ENCODE measurements at regions not wholly inside any gene's neighbourhood (a gene's known extent, or its start where the extent isn't known, plus 50 kb on each side); places are given as distances from the start of the nearest gene placed in this dataset.

GRCh38 chr2:166628478-166629136 is 134.6 kb upstream of the SCN7A start:
- H3K9me3 ChIP-seq (ENCODE audit: insufficient read depth, low read depth, low read length) = no peaks in the 10 kb centered on the region
- DNase-seq (ENCODE audit: low read depth) (no peak), FAIRE-seq (no peak)
- H3K36me3 ChIP-seq (ENCODE audit: insufficient read depth, low read length) = no peaks in the 10 kb centered on the region
- no peaks in the 10 kb centered on the region for H3K9me3 Mint-ChIP-seq (ENCODE audit: unreplicated experiment)
- no peak overlapping the region for H3K27ac Mint-ChIP-seq (ENCODE audit: unreplicated experiment)
- H3K4me3 Mint-ChIP-seq (ENCODE audit: unreplicated experiment) = no peak overlapping the region
- no peaks in the 10 kb centered on the region for H3K27me3 ChIP-seq (ENCODE audit: insufficient read depth, low read length)
- no peaks in the 10 kb centered on the region for H3K79me2 ChIP-seq (ENCODE audit: insufficient read depth, low read length)
- no peak overlapping the region for H3K4me2 ChIP-seq (ENCODE audit: low read length)
- no peak overlapping the region for H3K9ac ChIP-seq (ENCODE audit: low read length)
- peaks cover 13% of the 10 kb centered on the region for H3K4me1 ChIP-seq (ENCODE audit: insufficient read depth, low read length)
- H3K27me3 Mint-ChIP-seq (ENCODE audit: low read depth, unreplicated experiment) = no peaks in the 10 kb centered on the region
- H3K36me3 Mint-ChIP-seq (ENCODE audit: low read depth, unreplicated experiment) = no peaks in the 10 kb centered on the region
- TF ChIP-seq EZH2 (IDR thresholded peaks at IDR 0.05; ENCODE audit: insufficient read depth, low read length) = no peak
- no peak for TF ChIP-seq CTCF (IDR thresholded peaks at IDR 0.05; ENCODE audit: insufficient read depth, low read depth, low read length)
- H4K20me1 ChIP-seq (ENCODE audit: insufficient read depth, low read length) = no peaks in the 10 kb centered on the region
- H3K4me3 ChIP-seq (ENCODE audit: insufficient read depth, low read depth, low read length) = no peak overlapping the region
- H3K4me1 Mint-ChIP-seq (ENCODE audit: low read depth, unreplicated experiment) = peaks cover 31% of the 10 kb centered on the region
- H2AFZ ChIP-seq (ENCODE audit: low read depth, low read length) = no peak overlapping the region
- no peak overlapping the region for H3K27ac ChIP-seq (ENCODE audit: low read depth, low read length)

GRCh38 chr2:166627893-166628292 is 133.8 kb upstream of the SCN7A start:
- Histone ChIP-seq H3K36me3 (ENCODE audit: insufficient read depth, low read length) (no peaks in the 10 kb centered on the region), H3K27ac (ENCODE audit: low read depth, low read length) (no peak overlapping the region), H3K4me3 (ENCODE audit: insufficient read depth, low read depth, low read length) (no peak overlapping the region), H2AFZ (ENCODE audit: low read depth, low read length) (no peak overlapping the region), H3K4me2 (ENCODE audit: low read length) (no peak overlapping the region), H3K4me1 (ENCODE audit: insufficient read depth, low read length) (peaks cover 7% of the 10 kb centered on the region), H3K9me3 (ENCODE audit: insufficient read depth, low read depth, low read length) (no peaks in the 10 kb centered on the region), H3K9ac (ENCODE audit: low read length) (no peak overlapping the region), H3K79me2 (ENCODE audit: insufficient read depth, low read length) (no peaks in the 10 kb centered on the region), H3K27me3 (ENCODE audit: insufficient read depth, low read length) (no peaks in the 10 kb centered on the region), H4K20me1 (ENCODE audit: insufficient read depth, low read length) (no peaks in the 10 kb centered on the region)
- DNase-seq (ENCODE audit: low read depth) (no peak), FAIRE-seq (no peak)
- Mint-ChIP-seq H3K9me3 (ENCODE audit: unreplicated experiment) (no peaks in the 10 kb centered on the region), H3K27me3 (ENCODE audit: low read depth, unreplicated experiment) (no peaks in the 10 kb centered on the region), H3K4me1 (ENCODE audit: low read depth, unreplicated experiment) (peaks cover 25% of the 10 kb centered on the region), H3K27ac (ENCODE audit: unreplicated experiment) (no peak overlapping the region), H3K36me3 (ENCODE audit: low read depth, unreplicated experiment) (no peaks in the 10 kb centered on the region), H3K4me3 (ENCODE audit: unreplicated experiment) (no peak overlapping the region)
- TF ChIP-seq EZH2 (IDR thresholded peaks at IDR 0.05; ENCODE audit: insufficient read depth, low read length) = no peak
- no peak for TF ChIP-seq CTCF (IDR thresholded peaks at IDR 0.05; ENCODE audit: insufficient read depth, low read depth, low read length)

- H3K4me3 ChIP-seq (ENCODE audit: insufficient read depth, low read depth, low read length) = no peak overlapping the region
- H3K27ac ChIP-seq (ENCODE audit: low read depth, low read length) = no peak overlapping the region
- no peaks in the 10 kb centered on the region for H3K27me3 ChIP-seq (ENCODE audit: insufficient read depth, low read length)
- no peaks in the 10 kb centered on the region for H3K9me3 Mint-ChIP-seq (ENCODE audit: unreplicated experiment)
- no peak overlapping the region for H3K9ac ChIP-seq (ENCODE audit: low read length)
- no peak overlapping the region for H2AFZ ChIP-seq (ENCODE audit: low read depth, low read length)
- H3K36me3 Mint-ChIP-seq (ENCODE audit: low read depth, unreplicated experiment) = no peaks in the 10 kb centered on the region
- H3K4me1 ChIP-seq (ENCODE audit: insufficient read depth, low read length) = no peaks in the 10 kb centered on the region
- H3K4me3 Mint-ChIP-seq (ENCODE audit: unreplicated experiment) = no peak overlapping the region
- H4K20me1 ChIP-seq (ENCODE audit: insufficient read depth, low read length) = no peaks in the 10 kb centered on the region
- no peaks in the 10 kb centered on the region for H3K27me3 Mint-ChIP-seq (ENCODE audit: low read depth, unreplicated experiment)
- H3K36me3 ChIP-seq (ENCODE audit: insufficient read depth, low read length) = no peaks in the 10 kb centered on the region
- no peaks in the 10 kb centered on the region for H3K79me2 ChIP-seq (ENCODE audit: insufficient read depth, low read length)
- peaks cover 7% of the 10 kb centered on the region for H3K4me1 Mint-ChIP-seq (ENCODE audit: low read depth, unreplicated experiment)
- no peak overlapping the region for H3K4me2 ChIP-seq (ENCODE audit: low read length)
- no peaks in the 10 kb centered on the region for H3K9me3 ChIP-seq (ENCODE audit: insufficient read depth, low read depth, low read length)
- FAIRE-seq (no peak), DNase-seq (ENCODE audit: low read depth) (peak; percentile 20)
- H3K27ac Mint-ChIP-seq (ENCODE audit: unreplicated experiment) = no peak overlapping the region
- no peak for TF ChIP-seq CTCF (IDR thresholded peaks at IDR 0.05; ENCODE audit: insufficient read depth, low read depth, low read length)
- no peak for TF ChIP-seq EZH2 (IDR thresholded peaks at IDR 0.05; ENCODE audit: insufficient read depth, low read length)
These were observed 131.6 kb upstream of the SCN7A start for GRCh38 chr2:166625670-166626069.
